ENCODE measurements at regions not wholly inside any gene's neighbourhood (a gene's known extent, or its start where the extent isn't known, plus 50 kb on each side); places are given as distances from the start of the nearest gene placed in this dataset.

DNA sequence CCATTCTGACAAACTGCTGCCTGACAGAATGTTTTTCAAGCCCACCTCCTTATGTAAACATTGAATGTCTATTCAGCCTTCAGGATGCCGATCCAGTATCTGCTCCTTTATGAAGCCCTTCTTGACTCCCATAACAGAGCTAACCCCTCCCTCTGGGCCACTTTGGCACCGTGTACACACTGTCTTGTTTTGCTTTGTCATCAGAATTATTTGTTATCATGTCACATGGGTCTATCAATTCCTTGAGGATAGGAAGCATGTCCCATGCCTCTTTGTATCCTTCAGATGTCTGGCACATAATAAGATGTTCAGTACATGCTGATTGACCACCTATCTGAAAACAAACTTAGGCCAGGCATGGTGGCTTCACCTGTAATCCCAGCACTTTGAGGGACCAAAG is 92.3 kb downstream of the PRLHR start:
- Histone ChIP-seq H3K4me3 (replicated peaks in 1 of 3; ENCODE audit: insufficient read depth in 1 of 3, low read depth in 2 of 3, low read length in 3 of 3) (no peak overlapping the region), H3K27me3 (ENCODE audit: control insufficient read depth in 1 of 2, insufficient read depth in 2 of 2, low read length in 2 of 2) (no peaks in the 10 kb centered on the region), H4K20me1 (ENCODE audit: insufficient read depth, low read length) (no peaks in the 10 kb centered on the region), H3K9ac (ENCODE audit: insufficient read depth, low read depth, low read length) (no peak overlapping the region), H3K27ac (ENCODE audit: extremely low read length, insufficient read depth, low read length) (no peak overlapping the region), H3K9me3 (ENCODE audit: low read length) (no peaks in the 10 kb centered on the region), H3K4me2 (ENCODE audit: low read depth, low read length) (no peak overlapping the region), H3K36me3 (replicated peaks in 1 of 2; ENCODE audit: control insufficient read depth in 1 of 2, insufficient read depth in 2 of 2, low read length in 2 of 2) (no peaks in the 10 kb centered on the region), H3K79me2 (ENCODE audit: insufficient read depth, low read length) (no peaks in the 10 kb centered on the region), H3K4me1 (ENCODE audit: insufficient read depth, low read length) (no peaks in the 10 kb centered on the region), H2AFZ (ENCODE audit: low read length) (no peak overlapping the region)
- ChIA-PET CTCF (ENCODE audit: low intra/inter-chr PET ratio, low total read pairs) (no interaction called here), POLR2A (no interaction called here)
- in situ Hi-C loops (cut with HindIII; ENCODE audit: extremely low pct_ligation_motif_present, low pct_unique_long_range_greater_than_20kb) = no loop called here
- TF ChIP-seq ETV5 (CRISPR knock-in tag; IDR thresholded peaks at IDR 0.05; ENCODE audit: borderline replicate concordance) = no peak
- TF ChIP-seq MAFK (conservative IDR thresholded peaks at IDR 0.05 in 1 of 2, IDR thresholded peaks at IDR 0.05 in 1 of 2; ENCODE audit: low read length in 2 of 2) = peak; percentile 67 to 71
- TF ChIP-seq MAFF (IDR thresholded peaks at IDR 0.05; ENCODE audit: low read depth, low read length) = peak; percentile 53
- WGBS (ENCODE audit: low lambda C conversion rate) = 30% methylated on average over 2 of the region's 2 CpGs
- BruUV-seq (replicated peaks) = no TSS peak
- FAIRE-seq (no peak), ATAC-seq (no peak), DNase-seq (ENCODE audit: low spot score) (no peak)
- intact Hi-C loops (cut with micrococcal nuclease; ENCODE audit: unreplicated experiment) = no loop called here

- Histone ChIP-seq H3K27me3 (ENCODE audit: control insufficient read depth in 1 of 2, insufficient read depth in 2 of 2, low read length in 2 of 2) (peaks cover 0 to 4% of the 10 kb centered on the region in 2 experiments; a peak in 1 of 5 replicates), H3K36me3 (replicated peaks in 1 of 2; ENCODE audit: control insufficient read depth in 1 of 2, insufficient read depth in 2 of 2, low read length in 2 of 2) (no peaks in the 10 kb centered on the region), H4K20me1 (ENCODE audit: insufficient read depth, low read length) (no peaks in the 10 kb centered on the region), H3K9me3 (ENCODE audit: low read length) (no peaks in the 10 kb centered on the region), H3K79me2 (ENCODE audit: insufficient read depth, low read length) (no peaks in the 10 kb centered on the region), H3K4me3 (replicated peaks in 1 of 3; ENCODE audit: insufficient read depth in 1 of 3, low read depth in 2 of 3, low read length in 3 of 3) (no peak overlapping the region), H2AFZ (ENCODE audit: low read length) (no peak overlapping the region), H3K9ac (ENCODE audit: insufficient read depth, low read depth, low read length) (no peak overlapping the region), H3K27ac (ENCODE audit: extremely low read length, insufficient read depth, low read length) (no peak overlapping the region), H3K4me1 (ENCODE audit: insufficient read depth, low read length) (no peaks in the 10 kb centered on the region), H3K4me2 (ENCODE audit: low read depth, low read length) (no peak overlapping the region)
- 49% methylated on average over 7 of the region's 9 CpGs for WGBS (ENCODE audit: low lambda C conversion rate)
- CTCF ChIA-PET (ENCODE audit: low intra/inter-chr PET ratio, low total read pairs) = no interaction called here
- POLR2A ChIA-PET = no interaction called here
- intact Hi-C loops (cut with micrococcal nuclease; ENCODE audit: unreplicated experiment) (no loop called here), in situ Hi-C loops (cut with HindIII; ENCODE audit: extremely low pct_ligation_motif_present, low pct_unique_long_range_greater_than_20kb) (no loop called here)
- TF ChIP-seq, protein P1, sequence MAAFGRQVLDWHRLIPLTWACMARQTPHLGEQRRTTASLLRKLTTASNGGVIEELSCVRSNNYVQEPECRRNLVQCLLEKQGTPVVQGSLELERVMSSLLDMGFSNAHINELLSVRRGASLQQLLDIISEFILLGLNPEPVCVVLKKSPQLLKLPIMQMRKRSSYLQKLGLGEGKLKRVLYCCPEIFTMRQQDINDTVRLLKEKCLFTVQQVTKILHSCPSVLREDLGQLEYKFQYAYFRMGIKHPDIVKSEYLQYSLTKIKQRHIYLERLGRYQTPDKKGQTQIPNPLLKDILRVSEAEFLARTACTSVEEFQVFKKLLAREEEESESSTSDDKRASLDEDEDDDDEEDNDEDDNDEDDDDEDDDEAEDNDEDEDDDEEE (CRISPR knock-in tag; IDR thresholded peaks at IDR 0.05) = no peak
- TF ChIP-seq MYNN (CRISPR knock-in tag; IDR thresholded peaks at IDR 0.05; ENCODE audit: low read depth) (no peak), ZNF382 (CRISPR knock-in tag; IDR thresholded peaks at IDR 0.05; ENCODE audit: borderline replicate concordance) (no peak), POLR2G (IDR thresholded peaks at IDR 0.05; ENCODE audit: low read depth, low read length) (no peak), ZFAT (CRISPR knock-in tag; conservative IDR thresholded peaks at IDR 0.05) (no peak), SP140L (CRISPR knock-in tag; IDR thresholded peaks at IDR 0.05; ENCODE audit: borderline replicate concordance) (no peak), IKZF1 (IDR thresholded peaks at IDR 0.05) (no peak), CBFB (CRISPR knock-in tag; IDR thresholded peaks at IDR 0.05) (no peak), ZKSCAN1 (IDR thresholded peaks at IDR 0.05; ENCODE audit: low read length) (no peak), ZNF616 (CRISPR knock-in tag; IDR thresholded peaks at IDR 0.05; ENCODE audit: low read depth) (no peak)
- no TSS peak for BruUV-seq (replicated peaks)
- ATAC-seq (no peak), FAIRE-seq (no peak), DNase-seq (ENCODE audit: low spot score) (no peak)
Observed at GRCh38 chr10:118501637-118502440, 93.6 kb downstream of the PRLHR start.
